Muscle of arm (tissue), 1 donor: ENCODE measurements at regions not wholly inside any gene's neighbourhood (a gene's known extent, or its start where the extent isn't known, plus 50 kb on each side); places are given as distances from the start of the nearest gene placed in this dataset.

Source experiments
- DNase-seq: peaks from one replicate; pipeline ENCODE4 v3.0.0-alpha.2; 2013

DNA sequence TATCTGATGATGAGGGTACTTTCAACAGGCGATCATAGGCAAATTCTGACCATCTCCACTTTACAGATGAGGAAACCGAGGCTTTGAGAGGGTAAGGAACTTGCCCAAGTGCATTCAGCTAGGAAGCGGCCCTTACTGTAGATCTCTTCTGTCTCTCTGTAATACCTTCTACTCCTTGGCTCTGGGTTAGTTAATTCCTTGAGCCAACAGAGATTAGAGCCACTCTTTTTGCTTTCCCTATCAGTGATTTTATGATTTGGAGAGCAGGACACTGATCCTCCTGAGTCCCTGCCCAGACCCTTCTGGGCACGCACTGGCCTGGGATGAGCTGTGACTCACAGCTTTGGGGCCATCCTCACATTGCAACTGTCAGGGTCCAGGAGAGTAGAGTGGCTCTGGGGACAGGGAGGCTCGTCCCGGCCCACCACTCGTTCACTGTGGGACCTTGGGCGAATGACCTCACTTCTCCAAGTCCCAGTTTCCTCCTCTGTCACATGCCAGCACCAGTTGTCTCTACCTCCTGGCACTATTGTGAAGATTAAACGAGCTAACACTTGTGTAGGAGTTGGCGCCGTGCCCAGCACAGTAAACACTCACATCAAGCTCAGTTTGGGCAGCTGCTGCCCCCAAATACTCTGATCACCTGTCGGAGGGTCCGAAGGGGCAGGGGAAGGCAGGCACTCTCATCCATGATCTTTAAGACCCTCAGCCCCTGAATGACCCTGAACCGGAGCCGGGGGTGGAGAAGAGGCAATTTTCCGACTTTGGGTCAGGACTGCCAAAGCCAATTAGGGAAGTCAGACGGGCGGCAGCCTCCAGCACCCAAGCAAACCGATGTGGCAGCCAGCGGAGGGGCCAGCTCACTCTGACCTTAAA lies 235.0 kb downstream of the MIAT start:
- DNase-seq, result no peak

DNA sequence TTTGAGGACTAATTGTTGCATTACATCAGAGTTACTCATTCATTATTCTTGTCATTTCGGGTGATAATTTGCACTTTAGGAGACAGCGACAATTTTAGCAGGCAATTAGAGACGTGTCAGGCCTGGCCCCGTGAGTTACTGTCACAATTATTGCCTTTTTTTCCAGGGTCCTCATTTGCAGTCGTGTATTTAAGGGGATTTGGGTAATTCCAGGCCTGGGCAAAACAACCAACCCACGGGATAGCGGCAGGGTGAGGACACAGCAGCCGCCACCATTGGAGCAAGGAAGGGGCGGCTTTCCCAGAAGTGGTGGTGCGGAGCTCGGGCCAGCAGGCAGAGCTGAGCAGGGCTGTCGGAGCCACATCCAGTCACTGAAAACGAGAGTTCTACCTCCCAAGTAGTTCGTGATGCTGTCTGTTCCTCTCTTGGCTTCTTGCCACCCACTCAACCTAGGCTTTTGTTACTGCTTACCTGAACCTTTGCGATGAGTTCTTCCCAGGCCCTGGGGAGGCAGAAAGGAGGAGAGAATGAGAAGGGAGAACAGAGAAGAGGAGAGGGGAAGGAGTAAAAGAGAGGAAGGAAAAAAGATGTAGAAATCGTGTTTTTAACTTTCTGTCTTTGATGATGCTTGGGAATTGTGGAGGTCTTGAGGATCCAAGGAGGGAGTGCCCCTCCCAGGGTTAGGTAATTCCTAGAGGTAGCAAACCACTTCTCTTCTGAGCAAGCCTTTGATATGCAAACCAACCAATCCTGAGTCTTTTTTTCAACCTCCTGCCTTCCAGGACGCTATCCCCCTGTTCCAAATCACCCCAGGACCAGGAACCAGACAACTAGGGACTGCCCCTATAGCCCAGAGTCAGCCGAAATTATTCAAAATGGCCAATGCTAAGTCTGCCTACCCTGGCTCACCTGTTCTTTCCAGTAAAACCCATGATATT lies 236.1 kb downstream of the MIAT start:
- DNase-seq, result no peak

DNA sequence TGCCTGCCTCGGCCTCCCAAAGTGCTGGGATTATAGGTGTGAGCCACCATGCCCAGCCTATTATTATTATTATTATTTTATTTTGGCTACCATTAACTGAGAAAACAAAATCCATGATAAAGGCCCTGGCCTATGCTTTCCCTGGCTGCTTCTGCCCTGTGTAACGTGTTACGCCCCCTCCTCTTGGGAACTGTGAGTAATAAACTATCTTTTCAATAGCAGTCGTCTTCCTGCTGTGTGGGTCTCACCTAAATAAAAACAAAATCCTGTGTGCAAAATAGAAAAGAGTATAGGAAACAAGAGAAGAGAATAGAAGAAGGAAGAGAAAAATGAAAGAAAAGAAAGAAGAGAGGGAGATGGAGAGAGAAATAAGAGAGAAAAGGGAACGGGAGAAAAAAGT lies 237.0 kb downstream of the MIAT start:
- DNase-seq, result no peak

DNA sequence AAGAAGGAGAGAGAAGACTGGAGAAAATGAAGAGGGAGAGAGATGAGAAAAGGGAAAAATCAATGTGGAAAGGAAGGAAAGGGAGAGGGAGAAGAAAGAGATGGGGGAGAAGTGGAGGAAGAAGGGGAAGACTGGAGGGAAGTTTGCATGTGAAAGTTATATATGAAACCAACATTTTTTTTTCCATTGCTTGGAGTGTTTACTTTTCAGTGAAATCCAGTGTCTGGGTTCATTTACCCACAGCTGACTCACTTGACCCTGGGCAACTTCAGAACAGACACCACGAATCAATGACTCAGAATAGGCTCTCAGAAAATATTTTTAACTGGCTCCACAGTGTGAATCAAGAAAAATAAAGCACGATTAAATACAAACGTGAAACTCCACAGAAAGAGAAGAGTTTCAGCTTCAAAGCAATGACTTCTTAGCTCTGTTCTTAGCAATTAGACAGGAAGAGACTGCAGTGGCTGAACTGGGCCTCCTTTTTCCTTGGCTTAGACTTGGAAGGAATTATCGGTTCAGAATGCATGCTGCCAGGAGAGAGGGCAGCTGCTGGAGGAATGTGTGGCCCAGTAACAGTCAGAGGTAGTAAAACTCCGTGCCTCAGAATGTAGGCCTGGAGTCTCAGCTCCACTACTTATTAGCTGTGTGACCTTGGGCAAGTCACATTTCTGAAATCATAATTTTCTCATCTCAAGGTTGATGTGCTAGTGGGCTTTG lies 237.5 kb downstream of the MIAT start:
- DNase-seq, result no peak

DNA sequence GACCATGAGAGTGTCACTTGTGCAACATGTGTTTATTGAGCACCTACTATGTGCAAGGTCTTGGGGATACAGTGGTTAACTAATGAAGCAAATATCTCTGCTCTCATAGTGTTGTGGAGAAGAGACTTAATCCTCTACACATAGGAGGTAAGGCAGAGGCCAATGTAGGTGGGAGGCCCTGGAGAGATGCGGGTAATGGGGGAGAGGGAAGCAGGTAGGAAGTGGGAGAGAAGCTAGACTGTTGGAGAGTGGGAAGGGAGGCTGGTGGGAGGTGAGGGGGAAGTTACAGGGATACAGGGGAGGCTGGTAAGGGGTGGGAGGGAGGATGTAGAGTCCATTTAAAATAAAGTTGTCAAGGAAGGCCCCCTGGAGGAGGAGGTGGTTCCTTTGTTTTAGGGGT lies 240.0 kb downstream of the MIAT start:
- DNase-seq, result no peak

DNA sequence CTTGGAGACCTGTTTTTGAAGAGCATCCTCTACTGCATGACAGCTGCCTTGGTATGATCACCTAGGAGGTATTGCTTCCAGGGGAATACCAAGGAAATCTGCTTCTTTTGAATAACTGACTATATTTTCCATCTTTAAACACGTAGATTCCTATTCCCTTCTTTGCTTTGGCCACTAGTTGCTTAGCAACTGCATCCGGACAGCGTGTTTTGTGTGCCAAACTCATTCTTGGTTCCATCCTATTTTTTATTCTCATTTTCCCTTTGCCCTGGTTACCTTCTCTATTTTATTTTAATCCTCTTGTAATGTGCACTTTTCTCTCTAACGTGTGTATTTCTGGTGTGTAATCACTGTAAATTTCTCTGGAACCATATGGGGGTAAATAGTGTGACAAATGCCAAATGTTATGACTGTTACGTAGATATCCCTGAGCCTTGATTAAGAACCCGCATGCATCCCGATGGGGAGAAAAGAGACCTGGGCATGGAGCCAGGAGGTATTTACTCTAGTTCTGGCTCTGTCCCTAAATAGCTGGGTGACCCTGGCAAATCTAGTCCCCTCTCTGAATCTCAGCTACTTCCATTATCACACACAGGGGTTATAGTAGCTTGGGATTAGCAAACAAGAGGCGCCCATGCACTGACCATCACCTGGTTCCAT lies 241.7 kb downstream of the MIAT start:
- DNase-seq, result no peak

DNA sequence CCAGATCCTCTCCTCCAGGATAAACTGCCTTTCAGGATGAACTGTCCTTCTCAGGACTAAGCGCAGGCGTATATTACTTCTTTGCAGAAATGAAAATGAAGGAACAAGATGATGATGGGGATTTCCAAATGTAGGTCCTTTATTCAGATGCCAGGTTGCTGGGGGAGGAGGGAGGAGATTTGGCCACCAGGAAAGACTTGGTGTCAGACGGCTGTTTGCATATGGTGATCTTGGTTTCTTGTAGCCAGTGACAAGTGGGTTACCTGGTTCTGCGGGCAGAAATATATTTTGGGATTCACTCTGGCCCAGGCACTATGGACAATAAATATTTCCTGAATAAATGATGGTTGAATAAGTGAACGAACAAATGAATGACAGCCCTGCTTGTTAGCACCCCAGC lies 243.4 kb downstream of the MIAT start:
- no peak for DNase-seq

DNA sequence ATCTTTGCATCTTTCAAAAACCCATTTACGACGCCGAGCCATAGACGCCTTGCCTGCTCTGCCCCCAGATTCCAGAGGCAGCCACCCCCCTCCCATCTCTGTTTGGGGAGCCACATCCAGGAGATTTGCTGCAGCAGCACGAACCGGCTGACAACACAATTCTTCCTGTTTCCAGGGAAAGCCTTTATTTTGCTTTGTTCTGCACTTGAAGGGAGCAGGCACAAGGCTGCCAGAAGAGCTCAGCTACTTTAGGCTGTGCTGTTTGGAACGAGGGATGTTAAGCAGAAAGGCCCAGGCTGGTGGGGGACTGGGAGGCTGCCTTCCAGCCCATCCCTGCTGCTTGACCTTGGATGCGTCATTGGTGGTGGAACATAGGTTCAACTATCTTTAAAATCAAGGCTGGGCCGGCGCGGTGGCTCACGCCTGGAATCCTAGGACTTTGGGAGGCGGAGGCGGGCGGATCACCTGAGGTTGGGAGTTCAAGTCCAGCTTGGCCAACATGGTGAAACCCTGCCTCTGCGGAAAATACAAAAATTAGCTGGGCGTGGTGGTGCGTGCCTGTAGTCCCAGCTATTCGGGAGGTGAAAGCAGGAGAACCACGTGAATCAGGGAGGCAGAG lies 243.9 kb downstream of the MIAT start:
- no peak for DNase-seq

DNA sequence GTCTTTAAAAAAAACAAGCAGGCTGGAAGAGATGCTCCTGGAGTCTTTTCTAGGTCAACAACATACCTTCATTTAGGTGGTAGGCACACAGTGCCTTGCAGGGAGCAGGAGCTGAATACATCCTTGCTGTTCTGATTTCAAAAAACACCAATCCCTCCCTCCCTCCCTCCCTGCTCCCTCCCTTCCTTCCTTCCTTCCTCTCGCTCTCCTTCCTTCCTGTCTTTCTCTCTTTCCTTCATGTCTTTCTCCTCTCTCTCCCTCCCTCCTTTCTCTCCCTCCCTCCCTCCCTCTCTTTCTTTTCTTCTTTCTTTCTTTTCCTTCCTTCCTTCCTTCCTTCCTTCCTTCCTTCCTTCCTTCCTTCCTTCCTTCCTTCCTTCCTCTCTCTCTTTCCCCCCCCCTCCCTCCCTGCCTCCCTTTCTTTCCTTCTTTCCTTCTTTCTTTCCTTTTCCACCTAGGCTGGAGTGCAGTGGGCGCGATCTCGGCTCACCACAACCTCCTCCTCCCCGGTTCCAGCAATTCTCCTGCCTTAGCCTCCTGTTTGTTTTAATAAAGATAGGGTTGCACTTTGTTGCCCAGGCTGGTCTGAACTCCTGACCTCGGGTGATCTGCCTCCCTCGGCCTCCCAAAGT lies 245.1 kb downstream of the MIAT start:
- DNase-seq, result no peak

DNA sequence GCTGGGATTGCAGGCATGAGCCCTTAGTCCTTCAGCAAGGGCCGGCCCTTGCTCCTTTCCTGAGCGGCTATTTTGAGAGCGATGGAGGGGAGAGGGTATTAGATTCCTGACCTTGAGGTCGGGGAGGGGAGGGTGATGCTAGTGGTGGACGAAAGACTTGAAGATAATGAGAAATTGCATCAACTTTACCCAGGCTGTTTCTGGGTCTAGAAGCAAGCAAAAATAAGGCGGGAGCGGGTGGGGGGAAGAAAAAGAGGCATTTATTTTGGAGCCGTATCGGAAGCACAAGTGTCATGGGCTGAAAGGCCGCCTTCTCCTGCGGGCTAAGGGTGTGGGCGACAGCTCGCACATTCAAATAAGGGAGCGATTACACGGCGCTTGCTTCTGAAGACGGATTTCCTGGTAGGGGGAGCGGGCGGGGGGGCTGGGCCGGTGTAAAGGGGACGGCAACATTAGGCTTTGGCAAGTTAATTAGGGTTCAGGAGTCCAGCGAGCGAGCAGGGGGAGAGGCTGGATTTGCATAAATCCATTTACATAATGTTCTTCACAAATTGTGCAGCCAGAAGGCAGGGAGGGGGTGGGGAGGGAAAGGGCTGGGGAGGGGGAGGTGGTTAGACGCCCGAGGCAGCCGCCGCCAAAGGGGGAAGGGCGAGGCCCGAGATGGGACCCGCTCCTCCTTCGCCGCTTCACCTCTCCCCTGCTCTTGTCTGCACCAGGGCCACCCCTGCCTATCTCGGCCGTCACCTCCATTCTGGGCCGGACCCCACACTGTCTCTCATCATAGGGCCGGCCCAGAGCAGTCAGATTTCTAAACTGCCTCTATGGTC lies 245.9 kb downstream of the MIAT start:
- no peak for DNase-seq

DNA sequence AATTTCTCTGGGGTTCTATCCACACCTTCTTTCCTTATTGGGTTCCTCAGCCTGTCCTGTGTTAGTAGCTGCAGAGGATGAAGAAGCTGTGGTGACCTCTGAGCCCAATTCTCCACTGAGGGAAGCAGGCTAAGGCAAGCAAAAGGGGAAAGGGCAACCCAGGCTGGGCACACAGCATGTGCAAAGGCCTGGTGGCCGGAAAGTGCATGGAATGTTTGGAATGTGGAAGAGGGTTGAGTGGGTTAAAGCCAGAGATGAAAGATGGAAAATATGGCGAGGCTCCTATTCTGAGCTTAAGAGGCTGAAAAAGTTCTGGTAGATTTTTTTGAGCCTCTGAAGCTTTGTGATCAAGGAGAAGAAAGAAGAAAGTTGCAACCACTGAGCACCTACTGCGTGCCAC lies 247.1 kb downstream of the MIAT start:
- DNase-seq, result no peak

DNA sequence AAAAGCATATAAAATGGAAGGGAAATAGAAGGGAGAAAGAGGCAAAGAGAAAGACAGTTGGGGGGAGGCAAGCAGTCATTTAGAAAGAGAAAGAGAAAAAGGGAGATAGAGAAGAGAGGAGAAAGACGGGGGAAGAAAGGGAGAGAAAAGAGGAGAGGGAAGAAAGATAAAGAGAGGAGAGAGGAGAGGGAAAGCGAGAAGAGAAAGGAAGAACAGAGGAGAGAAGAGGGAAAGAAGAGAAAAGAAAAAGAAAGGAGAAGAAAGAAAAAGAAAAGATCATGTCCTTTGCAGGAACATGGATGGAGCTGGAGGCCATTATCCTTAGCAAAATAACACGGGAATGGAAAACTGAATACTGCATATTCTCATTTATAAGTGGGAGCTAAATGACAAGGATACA lies 247.7 kb downstream of the MIAT start:
- DNase-seq, result no peak

DNA sequence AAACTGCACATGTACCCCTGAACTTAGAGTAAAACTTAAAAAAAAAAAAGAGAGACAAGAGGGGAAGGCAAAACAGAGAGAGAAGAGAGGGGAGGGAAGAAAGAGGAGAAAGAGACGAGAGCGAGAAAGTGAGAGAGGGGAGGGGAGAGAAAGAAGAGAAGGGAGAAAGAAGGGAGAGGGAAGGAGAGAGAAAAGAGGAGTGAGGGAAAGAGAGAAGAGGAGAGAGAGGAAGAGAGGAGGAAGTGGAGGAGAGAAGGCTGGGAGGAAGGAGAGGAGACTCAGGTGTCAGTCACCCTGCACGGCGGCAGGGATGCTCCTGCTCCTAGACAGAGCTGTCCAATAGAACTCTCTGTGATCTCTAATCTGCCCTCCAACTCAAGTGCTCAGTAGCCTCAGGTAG lies 248.3 kb downstream of the MIAT start:
- DNase-seq, result no peak

DNA sequence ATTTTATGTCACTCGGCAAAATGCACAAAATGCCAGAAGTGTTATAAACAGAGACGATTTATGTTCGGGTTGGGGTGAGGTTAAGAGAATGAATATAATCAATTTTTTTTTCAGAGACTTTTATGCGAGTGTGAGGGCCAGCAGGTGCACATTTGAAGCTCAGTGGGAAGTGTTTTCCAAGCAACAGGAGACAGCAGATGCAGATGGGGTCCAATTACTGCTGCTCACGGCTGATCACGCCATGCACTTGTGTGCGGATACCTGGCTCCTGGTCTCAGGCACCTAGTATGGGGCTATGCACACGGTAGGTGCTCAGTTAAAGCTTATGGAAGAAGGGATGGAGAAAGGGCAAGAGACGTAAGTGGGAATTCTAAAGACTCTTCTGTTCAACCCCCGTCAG lies 249.1 kb downstream of the MIAT start:
- DNase-seq, result no peak

DNA sequence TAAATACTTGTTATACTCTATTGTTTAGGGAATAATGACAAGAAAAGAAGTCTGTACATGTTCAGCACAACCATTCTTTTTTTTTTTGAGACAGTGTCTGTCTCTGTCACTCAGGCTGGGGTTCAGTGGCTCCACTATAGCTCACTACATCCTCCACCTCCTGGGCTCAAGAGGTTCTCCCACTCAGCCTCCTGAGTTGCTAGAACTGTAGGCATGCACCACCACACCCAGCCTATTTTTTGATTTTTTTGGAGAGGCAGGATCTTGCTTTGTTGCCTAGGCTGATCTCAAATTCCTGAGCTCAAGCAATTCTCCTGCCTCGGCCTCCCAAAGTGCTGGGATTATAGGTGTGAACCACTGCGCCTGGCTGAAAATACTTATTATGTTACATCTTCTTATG lies 250.0 kb downstream of the MIAT start:
- no peak for DNase-seq

DNA sequence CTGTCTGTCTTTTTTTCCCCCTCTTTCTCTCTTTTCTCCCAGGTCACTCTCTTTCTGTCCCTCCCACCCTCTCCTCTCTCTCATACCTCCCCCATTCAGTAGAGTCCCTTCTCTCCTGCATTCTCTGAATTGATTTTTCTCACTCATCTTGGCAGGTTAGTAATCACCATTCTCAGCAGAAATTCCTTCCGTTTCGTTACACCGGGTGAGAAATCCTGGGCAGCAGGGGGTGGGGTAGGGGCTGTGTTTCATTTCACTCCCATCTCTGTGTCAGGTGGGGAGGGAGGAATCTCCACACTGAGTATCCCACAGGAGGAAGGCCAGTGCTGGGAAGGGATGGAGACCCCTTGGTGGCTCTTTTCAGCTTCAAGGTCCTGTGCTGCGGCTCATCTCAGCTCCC lies 253.5 kb downstream of the MIAT start:
- DNase-seq, result no peak

DNA sequence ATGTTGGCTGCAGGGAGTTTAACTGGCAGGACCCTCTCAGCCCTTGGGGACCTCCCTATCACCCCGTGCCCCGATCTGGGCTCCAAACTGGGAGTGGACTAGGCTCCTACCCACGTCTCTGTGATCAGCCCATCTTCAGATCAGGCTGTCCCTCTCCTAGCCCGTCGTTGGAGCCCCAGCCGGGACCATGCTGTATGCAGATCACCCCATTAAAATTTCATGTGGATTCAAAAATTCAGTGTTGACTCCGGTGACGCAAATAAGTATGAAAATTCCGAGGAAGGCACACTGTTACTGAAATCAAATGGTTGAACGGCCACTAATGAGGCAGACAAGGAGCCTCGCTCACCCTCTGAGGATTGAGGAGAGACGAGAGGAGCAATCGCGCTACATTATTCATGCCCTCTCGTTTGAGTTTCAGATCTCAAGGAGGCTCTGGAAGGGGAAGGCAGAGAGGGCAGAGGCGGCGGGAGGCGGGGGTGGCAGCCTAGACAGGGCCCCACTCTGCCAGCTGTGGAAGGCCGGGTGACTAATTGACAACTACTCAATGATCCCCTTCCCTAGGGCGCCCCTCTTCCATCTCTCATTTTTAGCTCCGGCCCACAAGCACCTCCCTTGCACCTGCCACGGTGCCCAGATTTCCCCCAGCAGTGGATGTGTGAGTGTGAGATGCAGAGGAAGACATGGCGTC lies 255.4 kb downstream of the MIAT start:
- no peak for DNase-seq

DNA sequence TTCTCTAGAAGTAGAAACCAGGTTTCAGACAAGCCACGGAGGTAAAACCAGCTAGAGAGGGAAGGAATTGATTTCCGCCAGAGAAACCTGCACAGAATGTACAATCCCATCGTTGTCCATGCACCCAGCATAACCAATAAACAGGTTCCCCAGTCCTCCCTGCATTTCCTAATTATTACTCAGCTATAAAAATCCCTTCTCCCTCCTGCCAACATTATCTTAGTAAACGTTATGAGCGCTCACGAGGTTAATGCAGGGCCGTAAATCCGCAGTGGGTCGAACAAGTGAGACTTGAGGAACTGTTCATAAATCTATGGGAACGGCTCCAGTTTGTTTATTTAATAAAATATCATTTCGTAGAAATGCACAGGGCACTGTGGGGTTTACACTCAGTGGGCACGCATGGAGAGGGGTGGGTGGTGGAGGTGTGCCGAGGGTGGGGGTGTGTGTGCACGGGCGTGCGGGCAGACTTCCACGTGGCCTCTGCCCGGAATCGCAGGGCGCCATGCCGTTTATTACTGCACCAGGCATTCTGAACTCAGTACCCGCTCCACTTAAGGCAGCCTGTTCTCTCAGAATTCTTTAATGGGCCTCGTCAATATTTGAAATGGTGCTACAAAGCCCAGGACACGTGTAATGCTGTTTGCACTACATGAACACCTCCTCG lies 257.3 kb downstream of the MIAT start:
- no peak for DNase-seq

DNA sequence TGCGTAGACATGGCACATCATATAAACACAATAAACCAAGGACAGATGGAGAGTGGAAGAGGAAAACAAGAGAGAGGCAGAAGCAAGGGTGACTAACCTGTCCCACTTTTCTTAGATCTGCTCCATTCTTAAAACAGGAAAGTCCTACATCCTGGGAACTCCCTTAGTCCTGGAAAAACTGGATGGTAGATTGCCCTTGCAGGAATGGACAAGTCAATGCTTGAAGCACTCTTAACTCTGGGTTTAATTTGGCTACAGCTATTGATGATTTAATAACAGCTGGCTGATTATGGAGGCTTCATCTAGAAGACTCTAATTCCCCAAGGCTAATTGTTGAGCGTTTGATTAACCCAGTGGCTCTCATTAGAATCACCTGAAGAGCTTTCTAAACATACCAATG lies 258.8 kb downstream of the MIAT start:
- DNase-seq, result no peak
